HEK293 (cell line): ENCODE measurements at regions not wholly inside any gene's neighbourhood (a gene's known extent, or its start where the extent isn't known, plus 50 kb on each side); places are given as distances from the start of the nearest gene placed in this dataset.

ENCODE experiments used
- CTCF ChIA-PET: fragments of 350-600 bp; formaldehyde crosslinking; extraction: SDS; loops from one replicate; lab custom pipeline; 2021; ENCODE audit warnings: antibody characterized with exemption; lab: Yijun Ruan, JAX
- POLR2A ChIA-PET: fragments of 300-600 bp; formaldehyde crosslinking; extraction: SDS; loops from one replicate; lab custom pipeline; 2020; ENCODE audit warnings: antibody characterized with exemption, inconsistent platforms; lab: Yijun Ruan, JAX
- H3K27ac ChIP-seq: fragments of 200-500 bp; sonication (Bioruptor generic); 2 replicates; pipeline ENCODE4 v1.5.1; 2014; ENCODE audit warnings: low read depth, low read length, control low read depth, inconsistent platforms; ENCODE audit errors: extremely low read depth
- H3K36me3 ChIP-seq, 2 experiments: fragments of 200-500 bp in 1 of 2; sonication (Bioruptor generic) in 1 of 2; 1 replicate in 1 of 2; 2 replicates in 1 of 2; pipeline ENCODE4 v1.5.1; 2014 to 2017; ENCODE audit warnings: inconsistent platforms in 2 of 2, low read length in 2 of 2; ENCODE audit not compliant: control insufficient read depth in 2 of 2, insufficient read depth in 1 of 2
- H3K4me1 ChIP-seq: fragments of 200-500 bp; sonication (Bioruptor generic); 2 replicates; pipeline ENCODE4 v1.5.1; 2014; ENCODE audit warnings: mild to moderate bottlenecking, low read length, inconsistent platforms; ENCODE audit not compliant: control insufficient read depth, insufficient read depth
- H3K4me3 ChIP-seq: 2 replicates; pipeline ENCODE4 v1.5.1; 2011; ENCODE audit warnings: low read depth, mild to moderate bottlenecking, control low read depth, low read length, moderate library complexity
- H3K9me3 ChIP-seq: fragments of 200-500 bp; sonication (Bioruptor generic); 2 replicates; pipeline ENCODE4 v1.5.1; 2014; ENCODE audit warnings: low read depth, low read length, inconsistent platforms; ENCODE audit not compliant: control insufficient read depth, insufficient read depth
- GLIS2 ChIP-seq: fragments of 450-650 bp; formaldehyde crosslinking; IDR thresholded peaks from 2 replicates; pipeline ENCODE4 v1.5.1; 2016; ENCODE audit warnings: missing biosample characterization, missing genetic modification characterization
- MYNN ChIP-seq: fragments of 450-650 bp; formaldehyde crosslinking; IDR thresholded peaks from 2 replicates; pipeline ENCODE4 v1.5.1; 2016; ENCODE audit warnings: missing biosample characterization, missing genetic modification characterization, borderline replicate concordance
- OVOL3 ChIP-seq: fragments of 450-650 bp; formaldehyde crosslinking; IDR thresholded peaks from 2 replicates; pipeline ENCODE4 v1.5.1; 2016; ENCODE audit warnings: missing biosample characterization, missing genetic modification characterization
- SCRT2 ChIP-seq: fragments of 450-650 bp; formaldehyde crosslinking; IDR thresholded peaks from 2 replicates; pipeline ENCODE4 v1.5.1; 2016; ENCODE audit warnings: missing biosample characterization, missing genetic modification characterization
- ZBTB48 ChIP-seq: fragments of 450-650 bp; formaldehyde crosslinking; IDR thresholded peaks from 2 replicates; pipeline ENCODE4 v1.5.1; 2016; ENCODE audit warnings: missing biosample characterization, missing genetic modification characterization
- ZNF157 ChIP-seq: fragments of 450-650 bp; formaldehyde crosslinking; IDR thresholded peaks from 2 replicates; pipeline ENCODE4 v1.5.1; 2016; ENCODE audit warnings: missing biosample characterization, missing genetic modification characterization
- ZNF223 ChIP-seq: fragments of 450-650 bp; formaldehyde crosslinking; IDR thresholded peaks from 2 replicates; pipeline ENCODE4 v1.5.1; 2016; ENCODE audit warnings: missing biosample characterization, missing genetic modification characterization
- ZNF274 ChIP-seq, 2 experiments: fragments of 200-500 bp in 1 of 2; fragments of 450-650 bp in 1 of 2; sonication (Bioruptor generic) in 1 of 2; formaldehyde crosslinking in 1 of 2; IDR thresholded peaks; 2 replicates each; pipeline versions ENCODE4 v1.5.1 to v1.6.1; 2014 to 2016; ENCODE audit warnings: borderline replicate concordance in 1 of 2, inconsistent platforms in 1 of 2, low read length in 1 of 2, missing biosample characterization in 1 of 2, missing genetic modification characterization in 1 of 2
- ZNF510 ChIP-seq: fragments of 450-650 bp; formaldehyde crosslinking; IDR thresholded peaks from 2 replicates; pipeline ENCODE4 v1.5.1; 2018; ENCODE audit warnings: mild to moderate bottlenecking, missing genetic modification characterization, missing biosample characterization; ENCODE audit not compliant: insufficient replicate concordance
- ZNF610 ChIP-seq: fragments of 450-650 bp; formaldehyde crosslinking; IDR thresholded peaks from 2 replicates; pipeline ENCODE4 v1.5.1; 2016; ENCODE audit warnings: missing biosample characterization, missing genetic modification characterization, borderline replicate concordance
- TF ChIP-seq, protein P1 (sequence below): fragments of 450-650 bp; formaldehyde crosslinking; IDR thresholded peaks from 2 replicates; pipeline ENCODE4 v1.5.1; 2016; ENCODE audit warnings: missing biosample characterization, missing genetic modification characterization
- TF ChIP-seq, protein P2 (sequence below): fragments of 450-650 bp; formaldehyde crosslinking; IDR thresholded peaks from 2 replicates; pipeline ENCODE4 v1.5.1; 2016; ENCODE audit warnings: missing biosample characterization, missing genetic modification characterization, borderline replicate concordance
- TF ChIP-seq, protein P3 (sequence below): fragments of 450-650 bp; formaldehyde crosslinking; IDR thresholded peaks from 2 replicates; pipeline ENCODE4 v1.5.1; 2016; ENCODE audit warnings: missing biosample characterization, missing genetic modification characterization
- TF ChIP-seq, protein P4 (sequence below): fragments of 450-650 bp; formaldehyde crosslinking; IDR thresholded peaks from 2 replicates; pipeline ENCODE4 v1.5.1; 2016; ENCODE audit warnings: missing biosample characterization, missing genetic modification characterization
- TF ChIP-seq, protein P5 (sequence below): fragments of 450-650 bp; formaldehyde crosslinking; IDR thresholded peaks from 2 replicates; pipeline ENCODE4 v1.5.1; 2016; ENCODE audit warnings: missing biosample characterization, missing genetic modification characterization

DNA sequence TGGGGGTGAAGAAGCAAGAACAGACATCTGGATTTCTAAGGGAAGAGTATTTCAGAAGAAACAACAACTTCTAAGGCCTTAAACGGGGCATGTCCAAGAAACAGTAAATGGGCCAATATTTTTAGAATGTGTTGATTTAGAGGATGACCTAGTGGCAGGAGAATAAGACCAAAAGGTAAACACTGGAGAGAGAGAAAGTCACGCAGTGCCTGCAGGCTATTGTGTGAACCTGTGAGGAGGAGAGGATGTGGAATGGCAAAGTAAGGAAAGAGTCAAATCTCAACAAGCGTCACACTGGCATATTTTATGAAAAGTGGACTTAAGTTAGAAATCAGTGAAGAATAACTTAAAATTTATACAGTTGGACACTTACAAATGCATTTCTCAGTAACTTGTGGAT is 78.1 kb upstream of the EGFR start:
- CTCF ChIA-PET = no interaction called here
- TF ChIP-seq, protein P1, sequence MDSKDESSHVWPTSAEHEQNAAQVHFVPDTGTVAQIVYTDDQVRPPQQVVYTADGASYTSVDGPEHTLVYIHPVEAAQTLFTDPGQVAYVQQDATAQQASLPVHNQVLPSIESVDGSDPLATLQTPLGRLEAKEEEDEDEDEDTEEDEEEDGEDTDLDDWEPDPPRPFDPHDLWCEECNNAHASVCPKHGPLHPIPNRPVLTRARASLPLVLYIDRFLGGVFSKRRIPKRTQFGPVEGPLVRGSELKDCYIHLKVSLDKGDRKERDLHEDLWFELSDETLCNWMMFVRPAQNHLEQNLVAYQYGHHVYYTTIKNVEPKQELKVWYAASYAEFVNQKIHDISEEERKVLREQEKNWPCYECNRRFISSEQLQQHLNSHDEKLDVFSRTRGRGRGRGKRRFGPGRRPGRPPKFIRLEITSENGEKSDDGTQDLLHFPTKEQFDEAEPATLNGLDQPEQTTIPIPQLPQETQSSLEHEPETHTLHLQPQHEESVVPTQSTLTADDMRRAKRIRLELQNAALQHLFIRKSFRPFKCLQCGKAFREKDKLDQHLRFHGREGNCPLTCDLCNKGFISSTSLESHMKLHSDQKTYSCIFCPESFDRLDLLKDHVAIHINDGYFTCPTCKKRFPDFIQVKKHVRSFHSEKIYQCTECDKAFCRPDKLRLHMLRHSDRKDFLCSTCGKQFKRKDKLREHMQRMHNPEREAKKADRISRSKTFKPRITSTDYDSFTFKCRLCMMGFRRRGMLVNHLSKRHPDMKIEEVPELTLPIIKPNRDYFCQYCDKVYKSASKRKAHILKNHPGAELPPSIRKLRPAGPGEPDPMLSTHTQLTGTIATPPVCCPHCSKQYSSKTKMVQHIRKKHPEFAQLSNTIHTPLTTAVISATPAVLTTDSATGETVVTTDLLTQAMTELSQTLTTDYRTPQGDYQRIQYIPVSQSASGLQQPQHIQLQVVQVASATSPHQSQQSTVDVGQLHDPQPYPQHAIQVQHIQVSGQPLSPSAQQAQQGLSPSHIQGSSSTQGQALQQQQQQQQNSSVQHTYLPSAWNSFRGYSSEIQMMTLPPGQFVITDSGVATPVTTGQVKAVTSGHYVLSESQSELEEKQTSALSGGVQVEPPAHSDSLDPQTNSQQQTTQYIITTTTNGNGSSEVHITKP (tag by site-specific recombination) = no peak
- no peak for TF ChIP-seq ZNF610
- TF ChIP-seq, protein P2, sequence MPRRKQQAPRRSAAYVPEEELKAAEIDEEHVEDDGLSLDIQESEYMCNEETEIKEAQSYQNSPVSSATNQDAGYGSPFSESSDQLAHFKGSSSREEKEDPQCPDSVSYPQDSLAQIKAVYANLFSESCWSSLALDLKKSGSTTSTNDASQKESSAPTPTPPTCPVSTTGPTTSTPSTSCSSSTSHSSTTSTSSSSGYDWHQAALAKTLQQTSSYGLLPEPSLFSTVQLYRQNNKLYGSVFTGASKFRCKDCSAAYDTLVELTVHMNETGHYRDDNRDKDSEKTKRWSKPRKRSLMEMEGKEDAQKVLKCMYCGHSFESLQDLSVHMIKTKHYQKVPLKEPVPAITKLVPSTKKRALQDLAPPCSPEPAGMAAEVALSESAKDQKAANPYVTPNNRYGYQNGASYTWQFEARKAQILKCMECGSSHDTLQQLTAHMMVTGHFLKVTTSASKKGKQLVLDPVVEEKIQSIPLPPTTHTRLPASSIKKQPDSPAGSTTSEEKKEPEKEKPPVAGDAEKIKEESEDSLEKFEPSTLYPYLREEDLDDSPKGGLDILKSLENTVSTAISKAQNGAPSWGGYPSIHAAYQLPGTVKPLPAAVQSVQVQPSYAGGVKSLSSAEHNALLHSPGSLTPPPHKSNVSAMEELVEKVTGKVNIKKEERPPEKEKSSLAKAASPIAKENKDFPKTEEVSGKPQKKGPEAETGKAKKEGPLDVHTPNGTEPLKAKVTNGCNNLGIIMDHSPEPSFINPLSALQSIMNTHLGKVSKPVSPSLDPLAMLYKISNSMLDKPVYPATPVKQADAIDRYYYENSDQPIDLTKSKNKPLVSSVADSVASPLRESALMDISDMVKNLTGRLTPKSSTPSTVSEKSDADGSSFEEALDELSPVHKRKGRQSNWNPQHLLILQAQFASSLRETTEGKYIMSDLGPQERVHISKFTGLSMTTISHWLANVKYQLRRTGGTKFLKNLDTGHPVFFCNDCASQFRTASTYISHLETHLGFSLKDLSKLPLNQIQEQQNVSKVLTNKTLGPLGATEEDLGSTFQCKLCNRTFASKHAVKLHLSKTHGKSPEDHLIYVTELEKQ (tag by site-specific recombination) = no peak
- no peak for TF ChIP-seq SCRT2 (tag by site-specific recombination)
- no peak for TF ChIP-seq ZNF223 (tag by site-specific recombination)
- no peak for TF ChIP-seq GLIS2 (tag by site-specific recombination)
- TF ChIP-seq ZNF274 (IDR thresholded peaks at IDR 0.05; ENCODE audit: low read length) = no peak
- no peak for TF ChIP-seq ZNF274 (tag by site-specific recombination; IDR thresholded peaks at IDR 0.05; ENCODE audit: borderline replicate concordance)
- TF ChIP-seq, protein P3, sequence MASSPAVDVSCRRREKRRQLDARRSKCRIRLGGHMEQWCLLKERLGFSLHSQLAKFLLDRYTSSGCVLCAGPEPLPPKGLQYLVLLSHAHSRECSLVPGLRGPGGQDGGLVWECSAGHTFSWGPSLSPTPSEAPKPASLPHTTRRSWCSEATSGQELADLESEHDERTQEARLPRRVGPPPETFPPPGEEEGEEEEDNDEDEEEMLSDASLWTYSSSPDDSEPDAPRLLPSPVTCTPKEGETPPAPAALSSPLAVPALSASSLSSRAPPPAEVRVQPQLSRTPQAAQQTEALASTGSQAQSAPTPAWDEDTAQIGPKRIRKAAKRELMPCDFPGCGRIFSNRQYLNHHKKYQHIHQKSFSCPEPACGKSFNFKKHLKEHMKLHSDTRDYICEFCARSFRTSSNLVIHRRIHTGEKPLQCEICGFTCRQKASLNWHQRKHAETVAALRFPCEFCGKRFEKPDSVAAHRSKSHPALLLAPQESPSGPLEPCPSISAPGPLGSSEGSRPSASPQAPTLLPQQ (tag by site-specific recombination) = no peak
- TF ChIP-seq MYNN (tag by site-specific recombination) = no peak
- TF ChIP-seq, protein P4, sequence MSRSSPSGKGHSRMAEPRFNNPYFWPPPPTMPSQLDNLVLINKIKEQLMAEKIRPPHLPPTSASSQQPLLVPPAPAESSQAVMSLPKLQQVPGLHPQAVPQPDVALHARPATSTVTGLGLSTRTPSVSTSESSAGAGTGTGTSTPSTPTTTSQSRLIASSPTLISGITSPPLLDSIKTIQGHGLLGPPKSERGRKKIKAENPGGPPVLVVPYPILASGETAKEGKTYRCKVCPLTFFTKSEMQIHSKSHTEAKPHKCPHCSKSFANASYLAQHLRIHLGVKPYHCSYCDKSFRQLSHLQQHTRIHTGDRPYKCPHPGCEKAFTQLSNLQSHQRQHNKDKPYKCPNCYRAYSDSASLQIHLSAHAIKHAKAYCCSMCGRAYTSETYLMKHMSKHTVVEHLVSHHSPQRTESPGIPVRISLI (tag by site-specific recombination) = no peak
- no peak for TF ChIP-seq OVOL3 (tag by site-specific recombination)
- no peak for TF ChIP-seq ZBTB48 (tag by site-specific recombination)
- no peak for TF ChIP-seq ZNF510
- TF ChIP-seq, protein P5, sequence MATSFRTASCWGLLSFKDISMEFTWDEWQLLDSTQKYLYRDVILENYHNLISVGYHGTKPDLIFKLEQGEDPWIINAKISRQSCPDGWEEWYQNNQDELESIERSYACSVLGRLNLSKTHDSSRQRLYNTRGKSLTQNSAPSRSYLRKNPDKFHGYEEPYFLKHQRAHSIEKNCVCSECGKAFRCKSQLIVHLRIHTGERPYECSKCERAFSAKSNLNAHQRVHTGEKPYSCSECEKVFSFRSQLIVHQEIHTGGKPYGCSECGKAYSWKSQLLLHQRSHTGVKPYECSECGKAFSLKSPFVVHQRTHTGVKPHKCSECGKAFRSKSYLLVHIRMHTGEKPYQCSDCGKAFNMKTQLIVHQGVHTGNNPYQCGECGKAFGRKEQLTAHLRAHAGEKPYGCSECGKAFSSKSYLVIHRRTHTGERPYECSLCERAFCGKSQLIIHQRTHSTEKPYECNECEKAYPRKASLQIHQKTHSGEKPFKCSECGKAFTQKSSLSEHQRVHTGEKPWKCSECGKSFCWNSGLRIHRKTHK (tag by site-specific recombination) = no peak
- TF ChIP-seq ZNF157 (tag by site-specific recombination) = no peak
- TF ChIP-seq, all 188 proteins: peak for 0
- POLR2A ChIA-PET = no interaction called here

More for the DNA sequence above, 78.1 kb upstream of the EGFR start:
- Histone ChIP-seq H3K4me1 (no peaks in the 10 kb centered on the region), H3K9me3 (no peaks in the 10 kb centered on the region), H3K27ac (no peak overlapping the region), H3K36me3 (no peaks in the 10 kb centered on the region), H3K4me3 (no peak overlapping the region)
